HG03025 (cell line): ENCODE measurements at regions not wholly inside any gene's neighbourhood (a gene's known extent, or its start where the extent isn't known, plus 50 kb on each side); places are given as distances from the start of the nearest gene placed in this dataset.
"Not testable (repeated sequence)": the region's sequence is repeated elsewhere in the genome, so short reads cannot be mapped to it uniquely, and the experiment has no call there.

Experiments used
- ATAC-seq: cut with Tn5 transposase; IDR thresholded peaks from one replicate; pipeline ENCODE4 v1.9.1; 2021; ENCODE audit warnings: mild to moderate bottlenecking, moderate library complexity; ENCODE audit not compliant: unreplicated experiment, low FRiP score

DNA sequence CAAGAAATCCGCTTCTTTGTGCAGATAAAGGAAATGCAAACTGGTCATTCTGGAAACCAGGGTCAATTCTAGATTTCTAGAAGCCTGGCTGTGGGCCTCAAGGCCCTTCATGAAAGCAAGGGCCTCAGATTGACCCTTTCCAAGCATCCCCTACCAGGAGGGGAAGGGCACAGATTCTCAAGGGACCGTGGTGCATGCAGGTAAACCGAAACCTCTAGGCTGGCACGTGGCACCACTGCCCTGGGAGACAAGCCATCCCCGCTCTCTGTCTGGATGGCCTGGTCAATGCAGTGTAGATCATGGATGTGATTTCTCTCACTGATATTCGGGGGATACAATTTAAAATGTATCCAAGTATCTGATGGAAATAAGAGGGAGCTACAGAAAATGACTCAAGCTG is 69.4 kb downstream of the TOMM20 start:
- no peak for ATAC-seq

DNA sequence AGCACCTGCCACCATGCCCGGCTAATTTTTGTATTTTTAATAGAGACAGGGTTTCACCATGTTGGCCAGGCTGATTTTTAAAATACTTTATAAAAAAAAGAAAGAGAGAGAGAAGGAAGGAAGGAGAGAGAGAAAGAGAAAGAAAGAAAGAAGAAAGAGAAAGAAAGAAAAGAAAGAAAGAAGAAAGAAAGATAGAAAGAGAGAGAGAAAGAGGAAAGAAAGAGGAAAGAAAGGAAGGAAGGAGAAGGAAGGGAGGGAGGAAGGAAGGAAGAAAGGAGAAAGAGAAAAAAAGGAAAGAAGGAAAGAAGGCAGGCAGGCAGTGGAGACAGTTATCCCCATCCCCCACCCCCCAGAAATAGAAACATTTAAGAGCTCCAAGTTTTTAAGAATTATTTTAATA is 69.9 kb downstream of the TOMM20 start:
- no peak for ATAC-seq

DNA sequence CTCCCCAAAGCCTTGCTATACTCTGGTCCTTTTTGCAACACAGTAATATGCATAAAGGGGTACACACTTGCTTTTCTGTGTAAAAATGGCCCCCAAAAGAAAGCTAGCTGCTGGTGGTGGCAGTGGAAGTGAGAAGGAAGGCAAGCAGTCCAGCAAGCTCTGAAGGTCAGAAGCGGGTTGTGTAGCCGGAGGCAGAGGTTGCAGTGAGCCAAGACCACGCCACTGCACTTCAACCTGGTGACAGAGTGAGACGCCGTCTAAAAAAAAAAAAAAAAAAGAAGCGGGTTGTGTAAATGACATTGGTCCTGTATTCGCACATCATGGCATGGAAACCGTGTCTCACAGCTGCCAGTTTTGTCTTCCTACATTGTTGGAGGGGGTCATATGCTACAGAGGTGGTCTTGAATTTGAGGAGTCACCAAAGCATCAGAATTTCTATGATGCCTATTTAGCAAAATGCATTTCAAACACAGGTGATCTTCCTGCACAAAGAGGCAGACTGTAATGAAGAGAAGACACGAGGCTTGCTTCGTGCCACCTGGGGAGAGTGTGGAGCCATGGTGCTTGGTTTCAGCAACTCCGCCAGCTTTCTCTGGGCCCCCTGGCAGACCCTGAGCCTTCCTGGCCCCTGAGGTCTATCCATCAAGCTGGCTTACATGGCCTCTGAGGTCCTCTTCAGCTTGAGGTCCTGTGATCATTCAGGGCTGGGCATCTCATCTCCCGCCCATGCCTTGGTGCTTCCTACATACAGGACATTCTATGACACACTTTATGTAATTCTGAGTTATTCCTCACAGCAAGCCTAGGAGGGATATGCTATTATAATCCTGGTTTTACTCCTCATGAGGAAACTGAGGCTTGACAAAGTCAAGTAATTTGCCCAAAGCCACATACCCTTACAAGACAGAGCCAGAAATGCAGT is 71.0 kb downstream of the TOMM20 start:
- ATAC-seq, result no peak

DNA sequence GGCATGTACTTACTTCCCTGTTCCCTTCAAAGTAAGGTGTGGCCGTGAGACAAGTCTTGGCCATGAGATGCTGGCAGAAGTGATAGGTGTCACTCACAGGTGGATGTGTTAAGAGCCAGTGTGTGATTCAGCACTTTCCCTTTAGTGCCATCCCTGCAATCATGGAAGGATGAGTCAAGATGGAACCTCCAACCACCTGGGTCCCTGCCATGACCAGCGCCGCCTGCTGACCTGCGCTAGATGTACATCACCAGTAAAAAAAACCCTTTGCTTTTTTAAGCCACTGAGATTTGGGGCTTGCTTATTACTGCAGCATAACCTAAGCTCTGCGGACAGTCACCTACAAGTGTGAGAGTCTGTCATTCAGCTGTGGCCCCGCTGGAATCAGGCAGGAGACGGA is 71.7 kb downstream of the TOMM20 start:
- ATAC-seq, result no peak

DNA sequence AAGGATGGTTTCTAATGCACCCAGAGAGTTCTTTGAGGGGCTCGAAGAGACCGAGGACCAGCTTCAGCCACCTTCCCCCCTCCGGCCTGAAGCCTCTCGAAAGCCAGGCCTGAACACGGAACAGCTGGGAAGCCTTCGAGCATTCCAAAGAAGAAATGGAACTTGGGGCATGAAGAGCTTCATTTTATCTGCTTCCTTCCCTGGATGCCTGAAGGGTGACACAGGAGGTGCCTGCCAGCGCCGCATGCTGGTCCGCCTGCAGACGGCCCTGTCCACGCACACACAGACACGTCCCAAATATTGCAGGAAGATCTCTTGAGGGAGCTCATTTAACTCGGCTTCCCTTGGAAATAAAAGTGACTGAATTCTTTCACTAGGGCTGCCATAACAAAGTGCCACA is 73.7 kb downstream of the TOMM20 start:
- ATAC-seq, result no peak

DNA sequence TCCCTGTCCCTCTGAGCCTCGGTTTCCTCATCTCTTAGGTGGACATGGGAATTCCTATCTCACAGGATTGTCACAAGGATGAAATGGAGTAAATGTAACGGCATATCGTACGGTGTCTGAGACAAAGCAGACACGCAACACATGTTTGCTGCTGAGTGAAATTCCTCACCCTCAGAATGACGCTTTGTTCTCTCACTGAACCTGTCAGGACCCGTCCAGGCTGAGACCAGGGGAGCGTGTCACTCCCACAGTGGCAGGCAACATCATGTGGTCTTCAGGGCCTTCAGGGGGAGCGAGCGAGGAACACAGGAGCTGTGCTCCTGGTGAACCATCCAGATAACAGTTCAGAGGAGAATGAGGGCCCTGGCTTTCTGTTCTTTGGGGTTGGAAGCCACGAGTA is 74.2 kb downstream of the TOMM20 start:
- no peak for ATAC-seq

DNA sequence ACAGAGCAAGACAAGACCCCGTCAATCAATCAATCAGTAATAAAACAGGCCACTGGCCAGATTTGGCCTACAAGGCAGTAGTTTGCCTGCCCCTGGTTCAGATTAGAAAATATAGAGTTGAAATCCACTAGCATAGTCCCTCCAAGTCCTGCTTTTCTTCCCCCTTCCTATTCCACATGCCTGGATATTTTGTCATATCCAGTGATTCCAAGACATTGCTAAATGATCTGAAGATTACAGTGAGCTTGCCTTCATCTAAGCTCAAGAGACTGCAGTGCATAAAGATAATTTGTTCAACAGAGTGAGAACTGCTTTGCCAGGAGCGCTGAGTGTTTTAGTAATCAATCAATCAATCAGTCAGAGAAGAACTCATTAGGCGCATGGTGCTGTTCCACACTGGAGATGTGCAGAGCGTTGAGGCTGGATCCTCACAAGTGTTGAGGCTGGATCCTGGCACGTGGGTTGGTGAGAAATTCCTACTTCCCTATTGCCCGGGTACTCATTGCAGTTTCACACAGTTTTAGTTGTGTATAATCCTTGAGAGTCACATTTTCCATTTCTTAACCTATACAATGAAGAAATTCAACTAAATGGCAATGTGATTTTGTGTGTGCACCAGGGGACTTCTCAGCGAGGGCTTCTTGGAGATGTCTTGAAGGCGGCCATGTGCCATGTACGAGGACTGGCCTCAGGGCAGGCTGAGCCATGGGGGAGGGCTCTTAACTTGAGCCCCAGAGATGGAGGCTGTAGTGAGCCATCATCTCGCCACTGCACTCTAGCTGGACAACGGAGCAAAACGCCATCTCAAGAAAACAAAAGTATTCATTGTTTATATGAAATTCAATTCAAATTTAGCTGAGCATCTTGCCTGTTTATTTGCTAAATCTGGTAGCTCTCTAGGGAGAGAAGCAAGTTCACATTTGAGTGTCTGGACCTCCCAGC is 76.3 kb downstream of the TOMM20 start:
- ATAC-seq, result no peak

DNA sequence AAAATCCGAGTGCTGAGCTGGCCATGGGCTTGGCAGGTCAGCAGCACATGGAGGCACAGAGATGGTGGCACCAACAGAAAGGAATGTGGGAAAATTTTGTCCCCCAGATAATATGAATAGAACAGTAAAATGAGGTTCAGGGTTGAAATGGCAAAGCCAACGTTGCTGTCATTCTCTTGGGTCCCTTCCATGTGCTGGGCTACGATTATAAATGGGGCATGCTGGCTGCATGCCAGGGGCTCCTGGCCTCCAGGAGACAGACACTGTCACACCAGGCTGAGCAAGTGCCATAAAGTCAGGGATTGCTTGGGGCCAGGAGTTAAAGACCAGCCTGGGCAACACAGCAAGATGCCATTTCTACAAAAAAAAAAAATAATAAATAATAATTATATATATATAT is 77.1 kb downstream of the TOMM20 start:
- ATAC-seq, result no peak

DNA sequence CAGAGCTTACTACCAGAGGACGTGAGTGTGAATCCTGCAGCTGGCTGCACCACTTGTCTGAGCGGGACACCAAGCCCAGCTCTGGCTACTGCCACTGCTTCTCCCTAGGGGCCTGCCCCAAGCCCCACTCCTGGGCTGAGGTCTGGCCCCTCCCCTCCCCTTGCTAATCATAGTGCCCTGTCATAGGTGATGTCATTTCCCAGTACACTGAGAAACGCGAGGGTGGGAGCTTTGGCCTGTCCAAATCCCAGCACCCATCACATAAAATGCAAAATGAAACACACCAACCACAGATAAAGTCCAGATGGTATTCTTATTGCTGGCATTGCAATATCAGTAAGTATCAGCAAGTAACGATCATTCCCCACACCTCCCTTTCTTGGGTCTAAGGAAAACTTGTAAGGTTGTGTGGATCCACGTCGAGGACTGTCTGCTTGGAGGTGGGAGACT is 77.7 kb downstream of the TOMM20 start:
- no peak for ATAC-seq

DNA sequence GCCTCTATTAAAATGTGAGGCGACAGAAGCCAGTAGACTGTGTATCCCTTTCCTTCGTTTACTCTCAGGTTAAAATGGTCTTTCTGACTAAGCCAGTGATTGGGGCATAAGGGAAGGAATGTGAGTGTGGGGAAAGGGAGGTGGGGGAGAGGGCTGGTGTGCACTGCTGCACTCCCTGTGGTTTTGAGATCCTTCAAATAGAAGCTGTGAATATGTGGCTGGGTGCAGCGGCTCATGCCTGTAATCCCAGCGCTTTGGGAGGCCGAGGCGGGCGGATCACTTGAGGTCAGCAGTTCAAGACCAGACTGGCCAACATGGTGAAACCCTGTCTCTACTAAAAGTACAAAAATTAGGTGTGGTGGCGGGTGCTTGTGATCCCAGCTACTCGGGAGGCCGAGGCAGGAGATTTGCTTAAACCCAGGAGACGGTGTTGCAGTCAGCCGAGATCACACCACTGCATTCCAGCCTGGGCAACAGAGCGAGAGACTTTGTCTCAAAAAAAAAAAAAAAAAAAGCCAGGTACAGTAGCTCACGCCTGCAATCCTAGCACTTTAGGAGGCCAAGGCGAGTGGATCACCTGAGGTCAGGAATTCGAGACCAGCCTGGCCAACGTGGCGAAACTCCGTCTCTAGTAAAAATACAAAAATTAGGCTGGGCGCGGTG is 78.8 kb downstream of the TOMM20 start:
- not testable (repeated sequence) for ATAC-seq

DNA sequence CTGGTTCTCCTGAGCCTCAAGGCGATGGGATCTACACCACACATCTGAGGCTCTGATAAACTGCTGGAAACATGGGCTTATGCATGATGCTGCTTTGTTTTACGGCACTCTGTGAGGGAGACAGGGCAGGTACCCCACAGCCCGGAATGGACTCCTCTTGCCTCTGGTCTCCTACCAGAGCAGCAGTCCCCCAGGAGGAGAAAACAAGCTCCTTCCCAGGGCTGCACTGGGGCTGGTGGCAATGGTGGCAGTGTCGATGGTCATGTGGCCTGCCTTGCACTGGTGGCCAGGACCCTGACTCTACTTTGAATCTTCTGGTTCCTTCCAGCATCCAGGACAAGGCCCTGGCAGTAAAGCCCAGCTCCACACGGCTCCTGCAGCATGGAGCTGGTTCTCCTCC is 79.4 kb downstream of the TOMM20 start:
- no peak for ATAC-seq

DNA sequence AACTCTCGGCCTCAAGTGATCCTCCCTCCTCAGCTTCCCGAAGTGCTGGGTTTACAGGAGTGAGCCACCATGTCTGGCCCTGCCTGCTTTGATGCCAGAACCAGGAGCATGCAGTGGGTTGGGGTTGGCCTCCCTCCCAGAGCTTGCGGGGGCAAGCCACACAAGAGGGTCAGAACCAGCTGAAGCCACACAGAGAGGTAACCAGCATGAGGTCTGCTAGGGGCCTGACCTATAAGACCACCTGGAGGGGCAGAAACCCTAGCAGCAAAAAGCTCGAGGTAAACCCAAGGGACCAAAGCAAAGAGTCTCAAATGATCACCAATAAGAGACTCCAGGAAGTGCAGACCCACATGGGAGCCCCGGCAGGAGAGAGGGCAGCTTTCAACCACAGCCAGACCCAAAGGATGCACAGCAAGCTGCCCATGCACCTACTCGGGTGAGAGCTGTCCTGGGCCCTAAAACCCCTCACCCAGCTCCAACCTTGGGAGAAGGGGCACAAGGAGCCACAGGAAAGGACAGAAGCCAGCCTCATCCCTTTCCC is 81.2 kb downstream of the TOMM20 start:
- ATAC-seq, result no peak

DNA sequence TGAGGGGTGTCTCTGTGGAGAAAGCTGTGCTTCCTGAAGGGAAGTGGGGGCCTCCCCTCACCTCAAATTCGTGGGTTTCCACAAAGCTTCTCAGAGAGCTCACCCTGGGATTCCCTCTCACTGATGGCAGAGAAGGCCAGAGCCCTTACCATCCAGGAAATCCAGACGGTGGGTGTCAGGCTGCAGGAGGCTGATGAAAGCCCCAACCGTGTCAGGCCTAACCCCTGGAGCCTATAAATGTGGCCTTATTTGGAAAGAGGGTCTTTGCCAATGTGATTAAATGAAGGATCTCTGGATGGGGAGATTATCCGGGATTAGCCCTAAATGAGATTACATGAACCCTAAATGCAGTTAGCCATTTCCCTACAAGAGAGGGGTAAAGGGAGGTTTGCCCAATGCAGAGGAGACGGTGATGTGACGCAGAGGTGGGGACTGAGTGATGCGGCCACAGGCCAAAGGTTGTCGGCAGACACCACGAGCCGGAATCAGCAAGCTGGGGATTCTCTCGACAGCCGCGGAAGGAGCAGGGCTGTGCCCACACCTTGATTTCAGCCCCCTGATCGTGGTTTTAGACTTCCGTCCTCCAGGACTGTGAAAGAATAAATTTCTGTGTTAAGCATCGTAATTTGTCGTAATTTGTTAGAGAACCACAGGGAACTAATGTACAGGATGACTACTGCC is 82.6 kb downstream of the TOMM20 start:
- ATAC-seq, result no peak

DNA sequence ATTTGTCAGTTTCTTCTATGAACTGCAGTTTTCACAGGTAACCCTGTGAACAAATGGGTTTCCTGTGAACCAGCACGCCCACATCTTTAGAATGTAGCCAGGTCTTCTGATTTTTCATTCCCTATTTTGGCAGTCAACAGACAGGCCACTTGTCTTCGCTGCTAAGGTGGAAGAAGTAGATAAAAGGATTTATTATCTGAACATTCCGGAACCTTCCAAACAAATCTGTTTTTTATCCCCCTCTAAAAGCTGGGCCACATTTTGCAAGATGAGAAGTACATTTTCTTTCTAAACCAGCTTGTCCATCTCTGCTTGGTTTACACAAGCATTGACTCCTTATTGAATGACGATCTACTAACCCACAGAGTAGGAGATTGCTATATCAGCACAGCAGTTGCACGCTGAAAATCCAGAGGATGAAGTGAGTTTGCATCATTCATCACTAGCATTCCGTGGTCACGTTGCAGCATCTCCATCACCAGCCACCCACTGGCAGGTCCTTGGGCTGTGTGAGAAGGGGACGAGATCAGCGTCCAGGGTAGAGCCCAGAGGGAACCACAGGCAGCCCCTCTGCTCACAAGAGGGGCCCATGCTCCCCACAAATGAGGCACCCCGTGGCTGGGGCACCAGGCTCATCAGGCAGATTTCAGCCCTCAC is 83.5 kb downstream of the TOMM20 start:
- no peak for ATAC-seq

DNA sequence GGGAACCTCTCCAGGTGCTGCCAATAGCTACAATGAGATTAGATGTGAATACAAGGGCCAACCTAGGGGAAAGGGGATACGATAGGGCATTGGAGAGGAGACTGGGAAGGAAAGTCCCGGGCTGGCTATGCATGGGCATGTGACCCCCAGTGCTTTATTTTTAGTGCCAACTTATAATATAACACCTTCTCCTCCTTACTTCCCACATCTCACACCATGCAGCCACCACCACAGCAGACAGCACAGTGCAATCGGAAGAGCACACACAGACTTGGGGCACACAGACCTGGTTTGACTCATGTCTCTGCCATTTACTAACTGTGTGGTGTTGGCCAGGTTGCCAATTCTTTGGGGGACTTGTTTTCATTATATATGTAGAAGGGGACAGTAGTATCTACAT is 85.4 kb downstream of the TOMM20 start:
- ATAC-seq, result no peak

DNA sequence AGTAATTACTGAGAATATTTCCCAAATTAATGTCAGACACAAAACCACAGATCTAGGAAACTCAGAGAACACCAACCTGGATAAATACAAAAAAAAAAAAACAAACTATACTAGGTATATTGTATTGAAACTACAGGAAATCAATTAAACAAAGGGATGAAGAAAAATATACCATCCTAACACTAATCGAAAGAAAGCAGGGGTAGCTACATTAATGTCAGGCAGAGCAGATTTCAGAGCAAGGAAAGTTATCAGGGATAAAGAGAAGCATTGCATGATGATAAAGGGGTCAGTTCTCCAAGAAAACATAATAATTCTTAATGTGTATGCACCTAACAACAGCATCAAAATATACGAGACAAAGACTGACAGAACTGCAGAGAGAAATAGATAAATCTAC is 89.9 kb downstream of the TOMM20 start:
- no peak for ATAC-seq

DNA sequence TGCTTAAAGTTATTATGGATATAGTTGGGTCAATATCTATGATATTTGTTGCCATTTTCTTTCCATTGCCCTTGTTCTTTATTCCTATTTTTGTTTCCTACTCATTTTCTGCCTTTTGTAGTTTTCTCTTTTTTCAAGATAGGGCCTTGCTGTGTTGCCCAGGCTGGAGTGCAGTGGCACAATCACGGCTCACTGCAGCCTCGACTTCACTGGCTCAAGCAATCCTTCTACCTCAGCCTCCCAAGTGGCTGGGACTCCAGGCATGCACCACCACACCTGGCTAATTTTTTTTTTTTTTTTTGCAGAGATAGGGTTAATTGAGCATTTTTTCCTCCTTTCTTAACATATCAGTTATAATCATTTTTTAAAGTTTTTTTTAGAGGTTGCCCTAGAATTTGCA is 92.7 kb downstream of the TOMM20 start:
- ATAC-seq, result no peak

DNA sequence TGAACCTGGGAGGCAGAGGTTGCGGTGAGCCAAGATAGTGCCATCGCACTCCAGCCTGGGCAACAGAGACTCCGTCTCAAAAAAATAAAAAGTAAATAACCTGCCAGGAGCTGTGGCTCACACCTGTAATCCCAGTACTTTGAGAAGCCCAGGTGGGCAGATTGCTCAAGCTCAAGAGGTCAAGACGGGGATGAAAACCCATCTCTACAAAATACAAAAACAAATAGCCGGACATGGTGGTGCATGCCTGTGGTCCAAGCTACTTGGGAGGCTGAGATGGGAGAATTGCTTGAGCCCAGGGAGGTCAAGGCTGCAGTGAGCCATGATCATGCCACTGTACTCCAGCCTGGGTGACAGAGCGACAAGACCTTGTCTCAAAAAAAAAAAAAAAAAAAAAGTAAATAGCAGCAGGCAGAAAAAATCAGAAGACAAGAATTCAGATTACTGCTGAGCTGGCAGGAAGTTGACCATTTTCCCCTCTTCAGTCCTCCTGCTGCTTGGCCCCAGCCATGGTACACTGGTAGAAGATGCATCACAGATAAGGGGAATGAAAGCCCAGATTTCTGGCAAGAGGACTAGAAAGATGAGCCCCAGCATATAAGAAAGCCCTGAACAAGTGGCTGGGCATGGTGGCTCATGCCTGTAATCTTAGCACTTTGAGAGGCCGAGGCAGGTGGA is 97.6 kb downstream of the TOMM20 start:
- ATAC-seq, result no peak

DNA sequence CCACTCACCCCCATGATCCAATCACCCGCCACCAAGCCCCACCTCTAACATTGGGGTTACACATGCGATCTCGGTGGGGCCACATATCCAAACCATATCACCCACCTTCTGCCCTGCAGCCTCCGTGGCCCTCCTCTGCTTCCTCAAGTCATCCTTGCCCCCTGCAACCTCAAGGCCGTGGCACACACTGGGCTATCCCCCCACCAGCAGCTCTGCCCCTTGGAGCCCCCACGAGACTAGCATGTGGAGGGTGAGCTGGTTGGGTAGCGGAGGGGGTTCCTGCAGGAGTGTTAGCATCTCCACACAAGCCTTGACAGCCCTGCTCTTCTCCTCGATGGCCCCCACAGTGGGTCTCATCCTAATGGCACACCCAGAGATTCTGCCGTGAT is 100.8 kb downstream of the TOMM20 start:
- ATAC-seq, result no peak
